HCT116 (cell line): ENCODE measurements at regions not wholly inside any gene's neighbourhood (a gene's known extent, or its start where the extent isn't known, plus 50 kb on each side); places are given as distances from the start of the nearest gene placed in this dataset.

Experiments
- ATAC-seq: fragments of 200-7000 bp; cut with Tn5 transposase; 2 replicates; pipeline ENCODE4 v1.9.1; 2020; ENCODE audit warnings: mild to moderate bottlenecking, moderate library complexity
- BruUV-seq: library from RNA; stranded (reverse); fragments of 400-500 nt; replicated peaks from 2 replicates; lab custom pipeline; 2021; lab: Mats Ljungman, UMichigan
- CTCF ChIA-PET: fragments of 300-600 bp; sonication (Branson Sonifier 250); formaldehyde crosslinking; loops from one replicate; lab custom pipeline; 2021; ENCODE audit warnings: antibody characterized with exemption; lab: Charles Lee
- POLR2A ChIA-PET: fragments of 300-600, 350-600 bp; sonication (Branson Sonifier 250); formaldehyde crosslinking; loops from one replicate; lab custom pipeline; 2021; ENCODE audit warnings: antibody characterized with exemption; lab: Charles Lee
- RAD21 ChIA-PET, 2 experiments: fragments of 300-600 bp; sonication (Branson Sonifier 250); formaldehyde crosslinking; loops; one replicate each; lab custom pipeline; 2023; ENCODE audit warnings: low total read pairs in 2 of 2; ENCODE audit not compliant: uncharacterized antibody in 2 of 2, unreplicated experiment in 2 of 2, low non-redundant PET in 1 of 2; lab: Charles Lee
- DNase-seq: peaks from one replicate; pipeline ENCODE4 v3.0.0-alpha.2; 2010; ENCODE audit warnings: low read depth, low spot score
- H2AFZ ChIP-seq: fragments of 200-600 bp; shearing (Covaris generic), sonication (generic); 2 replicates; pipeline ENCODE4 v1.6.1; 2017; ENCODE audit warnings: low read depth, mixed run types, mixed read lengths, antibody characterized with exemption, low read length; ENCODE audit not compliant: poor library complexity, severe bottlenecking
- H3K27ac ChIP-seq: 2 replicates; pipeline ENCODE4 v1.5.1; 2012; ENCODE audit warnings: low read depth, low read length
- H3K27me3 ChIP-seq: fragments of 200-600 bp; sonication (generic); 2 replicates; pipeline ENCODE4 v1.6.1; 2016; ENCODE audit warnings: mixed run types, low read length, mixed read lengths; ENCODE audit not compliant: insufficient read depth
- H3K36me3 ChIP-seq, 2 experiments: fragments of 200-500 bp in 1 of 2; fragments of 200-600 bp in 1 of 2; sonication (Bioruptor generic) in 1 of 2; sonication (generic) in 1 of 2; 2 replicates each; pipeline versions ENCODE4 v1.5.1 to v1.6.1; 2014 to 2016; ENCODE audit warnings: low read length in 2 of 2, inconsistent platforms in 1 of 2, mixed read lengths in 1 of 2, mixed run types in 1 of 2; ENCODE audit not compliant: insufficient read depth in 2 of 2, control insufficient read depth in 1 of 2
- H3K4me1 ChIP-seq, 2 experiments: fragments of 200-600 bp in 1 of 2; sonication (generic) in 1 of 2; 2 replicates each; pipeline versions ENCODE4 v1.5.1 to v1.6.1; 2012 to 2017; ENCODE audit warnings: low read length in 2 of 2, inconsistent platforms in 1 of 2, mild to moderate bottlenecking in 1 of 2, mixed read lengths in 1 of 2, mixed run types in 1 of 2, moderate library complexity in 1 of 2; ENCODE audit not compliant: insufficient read depth in 2 of 2, control insufficient read depth in 1 of 2
- H3K4me2 ChIP-seq: fragments of 200-600 bp; sonication (generic); 2 replicates; pipeline ENCODE4 v1.6.1; 2017; ENCODE audit warnings: mixed run types, low read length, mixed read lengths
- H3K4me3 ChIP-seq, 2 experiments: fragments of 200-600 bp in 1 of 2; sonication (generic) in 1 of 2; replicated peaks in 1 of 2; 2 replicates each; pipeline ENCODE4 v1.5.1; 2011 to 2016; ENCODE audit warnings: low read length in 2 of 2, control low read depth in 1 of 2, low read depth in 1 of 2, mild to moderate bottlenecking in 1 of 2, mixed read lengths in 1 of 2, mixed run types in 1 of 2
- H3K79me2 ChIP-seq: fragments of 200-600 bp; sonication (generic); 2 replicates; pipeline ENCODE4 v1.6.1; 2017; ENCODE audit warnings: mild to moderate bottlenecking, mixed run types, low read length, moderate library complexity, mixed read lengths; ENCODE audit not compliant: insufficient read depth
- H3K9ac ChIP-seq: fragments of 200-600 bp; sonication (generic); 2 replicates; pipeline ENCODE4 v1.6.1; 2016; ENCODE audit warnings: low read length, mixed read lengths
- H3K9me2 ChIP-seq: fragments of 200-600 bp; sonication (generic), shearing (Covaris generic); 2 replicates; pipeline ENCODE4 v1.6.1; 2017; ENCODE audit warnings: mixed run types, mild to moderate bottlenecking, moderate library complexity; ENCODE audit not compliant: insufficient read depth
- H3K9me3 ChIP-seq, 2 experiments: fragments of 200-500 bp in 1 of 2; fragments of 200-600 bp in 1 of 2; sonication (Bioruptor generic) in 1 of 2; sonication (generic) in 1 of 2; 2 replicates each; pipeline ENCODE4 v1.6.1; 2014 to 2017; ENCODE audit warnings: low read length in 2 of 2, mixed read lengths in 2 of 2, inconsistent platforms in 1 of 2, low read depth in 1 of 2, mild to moderate bottlenecking in 1 of 2, mixed run types in 1 of 2, moderate library complexity in 1 of 2; ENCODE audit not compliant: control insufficient read depth in 1 of 2, insufficient read depth in 1 of 2
- H4K20me1 ChIP-seq: fragments of 200-600 bp; sonication (generic), shearing (Covaris generic); 2 replicates; pipeline ENCODE4 v1.6.1; 2017; ENCODE audit warnings: mixed run types, mild to moderate bottlenecking, moderate library complexity; ENCODE audit not compliant: insufficient read depth
- CBX3 ChIP-seq: IDR thresholded peaks from 2 replicates; pipeline ENCODE4 v1.6.1; 2012; ENCODE audit warnings: low read depth
- ELF1 ChIP-seq: IDR thresholded peaks from 2 replicates; pipeline ENCODE4 v1.6.1; 2012; ENCODE audit warnings: low read depth, borderline replicate concordance
- EZH2 ChIP-seq: fragments of 200-600 bp; sonication (generic); IDR thresholded peaks from 2 replicates; pipeline ENCODE4 v1.6.1; 2017; ENCODE audit warnings: antibody characterized with exemption, mixed run types
- EZH2phosphoT487 ChIP-seq: fragments of 200-600 bp; IDR thresholded peaks from 2 replicates; pipeline ENCODE4 v1.6.1; 2018; ENCODE audit warnings: antibody characterized with exemption, borderline replicate concordance
- JUND ChIP-seq: IDR thresholded peaks from 2 replicates; pipeline ENCODE4 v1.6.1; 2012
- RAD21 ChIP-seq: IDR thresholded peaks from 2 replicates; pipeline ENCODE4 v1.6.1; 2012; ENCODE audit warnings: low read depth, mild to moderate bottlenecking
- TCF7L2 ChIP-seq: IDR thresholded peaks from 2 replicates; pipeline ENCODE4 v1.7.0; 2011; ENCODE audit warnings: borderline replicate concordance, inconsistent platforms; ENCODE audit not compliant: insufficient read depth, insufficient read length; ENCODE audit errors: extremely low read depth
- YY1 ChIP-seq: IDR thresholded peaks from 2 replicates; pipeline ENCODE4 v1.6.1; 2011; ENCODE audit warnings: low read length, low read depth, moderate library complexity, mild to moderate bottlenecking; ENCODE audit not compliant: insufficient replicate concordance; ENCODE audit errors: extremely low read depth
- ZFX ChIP-seq: fragments of 450-650 bp; IDR thresholded peaks from 2 replicates; pipeline ENCODE4 v1.6.1; 2017
- ZNF274 ChIP-seq: fragments of 200-500 bp; sonication (Bioruptor generic); IDR thresholded peaks from 2 replicates; pipeline ENCODE4 v1.6.1; 2014; ENCODE audit warnings: mild to moderate bottlenecking, low read depth, low read length, inconsistent platforms
- intact Hi-C: fragments of 100-400 bp; cut with micrococcal nuclease; formaldehyde crosslinking; loops from 2 replicates; pipeline ENCODE4 v1.10.0; 2022
- TF ChIP-seq, protein P1 (sequence below): IDR thresholded peaks from 2 replicates; pipeline ENCODE4 v1.6.1; 2011; ENCODE audit warnings: mild to moderate bottlenecking, low read length, moderate library complexity; ENCODE audit not compliant: insufficient replicate concordance; ENCODE audit errors: extremely low read depth
- TF ChIP-seq, protein P2 (sequence below): IDR thresholded peaks from 2 replicates; pipeline ENCODE4 v1.6.1; 2012

DNA sequence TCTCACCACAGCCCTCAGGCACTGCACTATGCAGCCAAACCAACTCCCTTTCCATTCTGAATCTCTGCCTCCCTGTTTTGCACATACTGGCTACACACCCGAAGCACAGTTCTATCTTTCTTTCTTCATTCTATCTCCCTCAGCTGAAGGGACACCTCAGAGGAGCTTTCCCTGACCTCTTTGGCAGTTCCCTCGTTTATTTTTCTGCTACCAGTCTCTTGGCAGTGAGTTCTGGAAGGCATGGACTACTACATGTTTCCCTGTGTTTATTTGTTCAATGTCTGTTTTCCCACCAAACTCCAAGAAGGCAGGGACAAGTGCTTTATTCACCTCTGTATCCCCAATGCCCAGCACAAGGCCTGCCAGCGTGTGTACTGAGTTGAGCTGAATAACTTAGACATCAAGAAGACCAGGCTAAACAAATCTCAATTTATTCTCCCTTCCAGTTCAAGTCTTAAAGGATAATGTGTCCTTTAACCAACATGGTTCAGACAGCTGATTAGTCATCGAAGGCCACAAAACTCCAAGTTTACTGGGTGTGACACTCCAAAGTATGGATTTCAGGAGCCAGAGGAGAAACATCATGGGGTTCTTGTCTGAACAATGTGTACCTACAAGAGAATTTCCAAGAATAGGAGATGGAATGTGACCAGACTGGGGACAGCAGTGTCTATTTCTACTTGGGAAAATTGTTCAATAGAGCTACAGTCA lies 260.1 kb upstream of the CTNNB1 start:
- ChIA-PET CTCF (no interaction called here), RAD21 (no interaction called here), POLR2A (no interaction called here)
- no TSS peak for BruUV-seq
- Histone ChIP-seq H3K9me2 (no peaks in the 10 kb centered on the region), H4K20me1 (no peaks in the 10 kb centered on the region), H3K4me3 (no peak overlapping the region), H3K4me2 (no peak overlapping the region), H2AFZ (no peak overlapping the region), H3K9me3 (no peaks in the 10 kb centered on the region), H3K4me1 (no peaks in the 10 kb centered on the region), H3K27me3 (no peaks in the 10 kb centered on the region), H3K27ac (no peak overlapping the region), H3K9ac (no peak overlapping the region), H3K79me2 (no peaks in the 10 kb centered on the region), H3K36me3 (no peaks in the 10 kb centered on the region)
- TF ChIP-seq ELF1: no peak
- TF ChIP-seq, protein P1, sequence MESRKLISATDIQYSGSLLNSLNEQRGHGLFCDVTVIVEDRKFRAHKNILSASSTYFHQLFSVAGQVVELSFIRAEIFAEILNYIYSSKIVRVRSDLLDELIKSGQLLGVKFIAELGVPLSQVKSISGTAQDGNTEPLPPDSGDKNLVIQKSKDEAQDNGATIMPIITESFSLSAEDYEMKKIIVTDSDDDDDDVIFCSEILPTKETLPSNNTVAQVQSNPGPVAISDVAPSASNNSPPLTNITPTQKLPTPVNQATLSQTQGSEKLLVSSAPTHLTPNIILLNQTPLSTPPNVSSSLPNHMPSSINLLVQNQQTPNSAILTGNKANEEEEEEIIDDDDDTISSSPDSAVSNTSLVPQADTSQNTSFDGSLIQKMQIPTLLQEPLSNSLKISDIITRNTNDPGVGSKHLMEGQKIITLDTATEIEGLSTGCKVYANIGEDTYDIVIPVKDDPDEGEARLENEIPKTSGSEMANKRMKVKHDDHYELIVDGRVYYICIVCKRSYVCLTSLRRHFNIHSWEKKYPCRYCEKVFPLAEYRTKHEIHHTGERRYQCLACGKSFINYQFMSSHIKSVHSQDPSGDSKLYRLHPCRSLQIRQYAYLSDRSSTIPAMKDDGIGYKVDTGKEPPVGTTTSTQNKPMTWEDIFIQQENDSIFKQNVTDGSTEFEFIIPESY: no peak
- TF ChIP-seq TCF7L2: no peak
- no peak for TF ChIP-seq JUND
- TF ChIP-seq ZNF274: no peak
- no peak for TF ChIP-seq ZFX
- ATAC-seq: no peak
- no peak for DNase-seq
- intact Hi-C loops: no loop called here

DNA sequence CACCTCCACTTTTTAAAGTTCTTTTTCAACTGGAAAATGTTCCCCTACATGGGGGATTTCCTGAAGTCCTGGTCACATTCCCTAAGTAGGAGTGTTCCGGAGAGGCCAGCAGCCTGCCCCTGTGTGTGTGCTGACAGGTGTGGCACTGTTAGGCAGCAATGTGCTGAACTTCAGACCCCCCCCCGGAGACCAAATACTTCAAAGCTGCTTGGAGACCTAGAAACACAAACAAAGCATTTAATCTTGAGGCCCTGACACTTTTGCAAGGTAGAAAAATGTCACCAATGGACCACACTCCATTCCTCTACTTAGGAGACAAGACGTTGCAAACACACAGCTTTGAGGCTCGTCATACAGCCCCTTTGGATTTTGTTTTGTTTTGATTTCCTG lies 259.6 kb upstream of the CTNNB1 start:
- RAD21 ChIA-PET: no interaction called here
- H3K27me3 ChIP-seq: no peaks in the 10 kb centered on the region
- H3K9me3 ChIP-seq: no peaks in the 10 kb centered on the region
- H3K79me2 ChIP-seq: no peaks in the 10 kb centered on the region
- no peak overlapping the region for H3K9ac ChIP-seq
- TF ChIP-seq YY1 (no peak), JUND (no peak), EZH2phosphoT487 (no peak), ZFX (no peak), EZH2 (no peak), RAD21 (no peak), CBX3 (no peak), ELF1 (no peak)
- TF ChIP-seq, protein P2, sequence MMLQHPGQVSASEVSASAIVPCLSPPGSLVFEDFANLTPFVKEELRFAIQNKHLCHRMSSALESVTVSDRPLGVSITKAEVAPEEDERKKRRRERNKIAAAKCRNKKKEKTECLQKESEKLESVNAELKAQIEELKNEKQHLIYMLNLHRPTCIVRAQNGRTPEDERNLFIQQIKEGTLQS: no peak
- TF ChIP-seq, all 23 proteins: peak for 0
- Histone ChIP-seq H3K9me2 (no peaks in the 10 kb centered on the region), H3K27ac (no peak overlapping the region), H3K4me2 (no peak overlapping the region), H4K20me1 (no peaks in the 10 kb centered on the region), H3K36me3 (no peaks in the 10 kb centered on the region), H3K4me1 (no peaks in the 10 kb centered on the region), H2AFZ (no peak overlapping the region), H3K4me3 (no peak overlapping the region)
- POLR2A ChIA-PET: no interaction called here
- no peak for DNase-seq
- CTCF ChIA-PET: no interaction called here
- no peak for ATAC-seq
- intact Hi-C loops: no loop called here
- BruUV-seq: no TSS peak
